ENCODE measurements at regions not wholly inside any gene's neighbourhood (a gene's known extent, or its start where the extent isn't known, plus 50 kb on each side); places are given as distances from the start of the nearest gene placed in this dataset.

- no peak for TF ChIP-seq CTCF (IDR thresholded peaks at IDR 0.05)
- TF ChIP-seq POLR2A (IDR thresholded peaks at IDR 0.05): no peak
Measured at GRCh38 chr1:102593276-102593675, 515.0 kb downstream of the COL11A1 start.

All from body of pancreas (tissue), 4 donors.